IPS-NIHi11 (cell line): ENCODE measurements at regions not wholly inside any gene's neighbourhood (a gene's known extent, or its start where the extent isn't known, plus 50 kb on each side); places are given as distances from the start of the nearest gene placed in this dataset.

Experiments
- DNase-seq: peaks from one replicate; pipeline ENCODE4 v3.0.0; 2012; ENCODE audit warnings: mixed read lengths, low spot score

- DNase-seq = no peak
Measured at GRCh38 chr6:148653138-148653776, 93.6 kb upstream of the UST start.

- no peak for DNase-seq
Measured at GRCh38 chr6:148657048-148657447, 89.8 kb upstream of the UST start.

GRCh38 chr6:148658681-148659430, 88.0 kb upstream of the UST start:
- DNase-seq = no peak

GRCh38 chr6:148667395-148667794, 79.4 kb upstream of the UST start:
- no peak for DNase-seq

- DNase-seq = no peak
Measured at GRCh38 chr6:148671085-148671484, 75.7 kb upstream of the UST start.

GRCh38 chr6:148671952-148672351, 74.9 kb upstream of the UST start:
- no peak for DNase-seq

GRCh38 chr6:148674306-148674705, 72.5 kb upstream of the UST start:
- DNase-seq = no peak

- DNase-seq = no peak
Measured at GRCh38 chr6:148677594-148678476, 69.0 kb upstream of the UST start.

GRCh38 chr6:148678682-148679081, 68.1 kb upstream of the UST start:
- DNase-seq = no peak

GRCh38 chr6:148681666-148682065, 65.2 kb upstream of the UST start:
- DNase-seq = no peak

GRCh38 chr6:148682252-148682651, 64.6 kb upstream of the UST start:
- no peak for DNase-seq

- no peak for DNase-seq
Measured at GRCh38 chr6:148682990-148683389, 63.8 kb upstream of the UST start.

GRCh38 chr6:148689168-148689567, 57.7 kb upstream of the UST start:
- no peak for DNase-seq

- DNase-seq = no peak
Measured at GRCh38 chr6:148693882-148694484, 52.8 kb upstream of the UST start.
